GM23338 (cell line): ENCODE measurements at regions not wholly inside any gene's neighbourhood (a gene's known extent, or its start where the extent isn't known, plus 50 kb on each side); places are given as distances from the start of the nearest gene placed in this dataset.

ENCODE experiments used
- ATAC-seq: fragments of 200-7000 bp; cut with Tn5 transposase; 3 replicates; pipeline ENCODE4 v1.9.1; 2020
- DNase-seq: peaks from one replicate; pipeline ENCODE4 v3.0.0-alpha.2; 2015; ENCODE audit warnings: low spot score
- H2AFZ ChIP-seq: fragments of 200-600 bp; sonication (generic); 2 replicates; pipeline ENCODE4 v1.8.0; 2016; ENCODE audit warnings: antibody characterized with exemption, mild to moderate bottlenecking, moderate library complexity
- H3F3A ChIP-seq: fragments of 200-600 bp; sonication (generic); replicated peaks from 2 replicates; pipeline ENCODE4 v1.8.0; 2017; ENCODE audit warnings: antibody characterized with exemption, mixed run types, low read depth
- H3K27ac ChIP-seq: fragments of 200-600 bp; sonication (generic); 2 replicates; pipeline ENCODE4 v1.6.1; 2016; ENCODE audit warnings: low read depth
- H3K27me3 ChIP-seq: fragments of 200-600 bp; sonication (generic); 2 replicates; pipeline ENCODE4 v1.8.0; 2016; ENCODE audit warnings: mild to moderate bottlenecking, mixed run types, moderate library complexity; ENCODE audit not compliant: insufficient read depth
- H3K36me3 ChIP-seq: fragments of 200-600 bp; sonication (generic); 2 replicates; pipeline ENCODE4 v1.8.0; 2016; ENCODE audit warnings: mild to moderate bottlenecking; ENCODE audit not compliant: insufficient read depth
- H3K4me1 ChIP-seq: fragments of 200-600 bp; sonication (generic); 2 replicates; pipeline ENCODE4 v1.8.0; 2016; ENCODE audit warnings: mild to moderate bottlenecking, moderate library complexity; ENCODE audit not compliant: insufficient read depth
- H3K4me2 ChIP-seq: fragments of 200-600 bp; sonication (generic); 2 replicates; pipeline ENCODE4 v1.7.1; 2017; ENCODE audit warnings: mixed run types
- H3K4me3 ChIP-seq: fragments of 200-600 bp; sonication (generic); 2 replicates; pipeline ENCODE4 v1.6.1; 2016; ENCODE audit warnings: mixed run types
- H3K79me2 ChIP-seq: fragments of 200-600 bp; sonication (generic); replicated peaks from 2 replicates; pipeline ENCODE4 v1.8.0; 2017; ENCODE audit warnings: mild to moderate bottlenecking; ENCODE audit not compliant: insufficient read depth
- H3K9me2 ChIP-seq: fragments of 200-600 bp; sonication (generic); 2 replicates; pipeline ENCODE4 v1.8.0; 2017; ENCODE audit not compliant: insufficient read depth
- H4K20me1 ChIP-seq: fragments of 200-600 bp; sonication (generic); replicated peaks from 2 replicates; pipeline ENCODE4 v1.8.0; 2017; ENCODE audit warnings: mild to moderate bottlenecking; ENCODE audit not compliant: insufficient read depth
- H3K27ac Mint-ChIP-seq: 2 replicates; pipeline ENCODE4 v1.8.0; 2020; ENCODE audit warnings: inconsistent platforms, mild to moderate bottlenecking, moderate library complexity, mixed read lengths
- H3K27me3 Mint-ChIP-seq: 3 replicates; pipeline ENCODE4 v1.8.0; 2022; ENCODE audit warnings: low read depth, mild to moderate bottlenecking, moderate library complexity, mixed read lengths, inconsistent platforms; ENCODE audit not compliant: insufficient read depth, poor library complexity
- H3K36me3 Mint-ChIP-seq: 3 replicates; pipeline ENCODE4 v1.8.0; 2021; ENCODE audit warnings: low read depth, mild to moderate bottlenecking, inconsistent platforms, moderate library complexity, mixed read lengths
- H3K4me1 Mint-ChIP-seq: 3 replicates; pipeline ENCODE4 v1.8.0; 2020; ENCODE audit warnings: mild to moderate bottlenecking, inconsistent platforms, mixed read lengths
- H3K4me3 Mint-ChIP-seq: 3 replicates; pipeline ENCODE4 v1.8.0; 2021; ENCODE audit warnings: moderate library complexity, mild to moderate bottlenecking, inconsistent platforms, mixed read lengths
- H3K9me3 Mint-ChIP-seq: 3 replicates; pipeline ENCODE4 v1.8.0; 2020; ENCODE audit warnings: moderate library complexity, mild to moderate bottlenecking, inconsistent platforms, mixed read lengths
- CREB1 ChIP-seq: fragments of 250-450 bp; sonication (Bioruptor Pico); IDR thresholded peaks from 2 replicates; pipeline ENCODE4 v1.5.0; 2020; ENCODE audit warnings: low read depth, mild to moderate bottlenecking, moderate library complexity
- EZH2 ChIP-seq: fragments of 200-600 bp; sonication (generic); IDR thresholded peaks from one replicate; pipeline ENCODE4 v1.8.0; 2017; ENCODE audit warnings: antibody characterized with exemption, mild to moderate bottlenecking, low read depth; ENCODE audit not compliant: unreplicated experiment
- EZH2phosphoT487 ChIP-seq: fragments of 200-600 bp; sonication (generic); IDR thresholded peaks from one replicate; pipeline ENCODE4 v1.8.1; 2018; ENCODE audit warnings: antibody characterized with exemption; ENCODE audit not compliant: unreplicated experiment
- JUNB ChIP-seq: IDR thresholded peaks from one replicate; pipeline ENCODE4 v1.6.1; 2016; ENCODE audit warnings: antibody characterized with exemption; ENCODE audit not compliant: unreplicated experiment
- NANOG ChIP-seq: IDR thresholded peaks from 2 replicates; pipeline ENCODE4 v1.6.1; 2016; ENCODE audit warnings: antibody characterized with exemption, borderline replicate concordance
- POLR2AphosphoS5 ChIP-seq: IDR thresholded peaks from 2 replicates; pipeline ENCODE4 v1.6.1; 2016; ENCODE audit warnings: antibody characterized with exemption, low read depth
- ZNF114 ChIP-seq: fragments of 250-450 bp; sonication (Bioruptor Pico); IDR thresholded peaks from 2 replicates; pipeline ENCODE4 v1.5.0; 2020; ENCODE audit warnings: mild to moderate bottlenecking, moderate library complexity
- ZNF331 ChIP-seq: fragments of 250-450 bp; sonication (Bioruptor Pico); IDR thresholded peaks from 2 replicates; pipeline ENCODE4 v1.5.0; 2020; ENCODE audit warnings: low read depth, mild to moderate bottlenecking, moderate library complexity
- TF ChIP-seq, protein P1 (sequence below): IDR thresholded peaks from 2 replicates; pipeline ENCODE4 v1.6.1; 2016; ENCODE audit warnings: antibody characterized with exemption
- TF ChIP-seq, protein P2 (sequence below), 2 experiments: fragments of 200-600 bp in 1 of 2; sonication (generic) in 1 of 2; conservative IDR thresholded peaks; 2 replicates each; pipeline versions ENCODE4 v1.5.1 to v1.6.1; 2016 to 2017; ENCODE audit warnings: antibody characterized with exemption in 2 of 2, low read depth in 2 of 2, mild to moderate bottlenecking in 2 of 2, moderate library complexity in 1 of 2

DNA sequence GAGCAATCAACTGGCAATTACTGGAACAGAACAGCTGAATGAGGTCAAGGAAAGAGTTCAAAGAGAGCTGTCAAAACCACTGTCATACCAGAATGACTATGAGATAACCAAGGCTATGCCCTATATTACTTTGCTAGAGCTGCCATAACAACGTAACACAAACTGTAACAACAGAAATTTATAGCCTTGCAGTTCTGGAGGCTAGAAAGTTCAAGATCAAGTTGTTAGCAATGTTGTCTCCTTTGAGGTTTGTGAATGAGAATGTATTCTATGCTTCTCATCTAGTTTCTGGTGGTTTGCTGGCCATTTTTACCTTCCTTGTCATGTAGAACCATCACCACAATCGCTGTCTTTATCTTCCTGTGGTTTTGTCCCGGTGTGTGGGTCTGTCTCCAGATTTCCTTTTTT lies 1323.0 kb upstream of the GJE1 start:
- Histone ChIP-seq H3K4me2 (no peak overlapping the region), H3K4me1 (no peaks in the 10 kb centered on the region), H3F3A (no peaks in the 10 kb centered on the region), H3K36me3 (no peaks in the 10 kb centered on the region), H3K9me2 (peaks cover 5% of the 10 kb centered on the region; the same call in 1 of the 2 replicates), H3K4me3 (no peak overlapping the region), H3K27me3 (no peaks in the 10 kb centered on the region), H2AFZ (no peak overlapping the region), H3K27ac (no peak overlapping the region), H4K20me1 (no peaks in the 10 kb centered on the region), H3K79me2 (no peaks in the 10 kb centered on the region)
- Mint-ChIP-seq H3K27me3 (no peaks in the 10 kb centered on the region), H3K27ac (no peak overlapping the region), H3K9me3 (peaks cover 10% of the 10 kb centered on the region), H3K36me3 (peaks cover 4% of the 10 kb centered on the region; the same call in 2 of the 3 replicates), H3K4me3 (no peak overlapping the region), H3K4me1 (no peaks in the 10 kb centered on the region)
- ATAC-seq (no peak), DNase-seq (no peak)
- TF ChIP-seq, protein P1, sequence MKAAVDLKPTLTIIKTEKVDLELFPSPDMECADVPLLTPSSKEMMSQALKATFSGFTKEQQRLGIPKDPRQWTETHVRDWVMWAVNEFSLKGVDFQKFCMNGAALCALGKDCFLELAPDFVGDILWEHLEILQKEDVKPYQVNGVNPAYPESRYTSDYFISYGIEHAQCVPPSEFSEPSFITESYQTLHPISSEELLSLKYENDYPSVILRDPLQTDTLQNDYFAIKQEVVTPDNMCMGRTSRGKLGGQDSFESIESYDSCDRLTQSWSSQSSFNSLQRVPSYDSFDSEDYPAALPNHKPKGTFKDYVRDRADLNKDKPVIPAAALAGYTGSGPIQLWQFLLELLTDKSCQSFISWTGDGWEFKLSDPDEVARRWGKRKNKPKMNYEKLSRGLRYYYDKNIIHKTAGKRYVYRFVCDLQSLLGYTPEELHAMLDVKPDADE = no peak
- TF ChIP-seq, protein P2, sequence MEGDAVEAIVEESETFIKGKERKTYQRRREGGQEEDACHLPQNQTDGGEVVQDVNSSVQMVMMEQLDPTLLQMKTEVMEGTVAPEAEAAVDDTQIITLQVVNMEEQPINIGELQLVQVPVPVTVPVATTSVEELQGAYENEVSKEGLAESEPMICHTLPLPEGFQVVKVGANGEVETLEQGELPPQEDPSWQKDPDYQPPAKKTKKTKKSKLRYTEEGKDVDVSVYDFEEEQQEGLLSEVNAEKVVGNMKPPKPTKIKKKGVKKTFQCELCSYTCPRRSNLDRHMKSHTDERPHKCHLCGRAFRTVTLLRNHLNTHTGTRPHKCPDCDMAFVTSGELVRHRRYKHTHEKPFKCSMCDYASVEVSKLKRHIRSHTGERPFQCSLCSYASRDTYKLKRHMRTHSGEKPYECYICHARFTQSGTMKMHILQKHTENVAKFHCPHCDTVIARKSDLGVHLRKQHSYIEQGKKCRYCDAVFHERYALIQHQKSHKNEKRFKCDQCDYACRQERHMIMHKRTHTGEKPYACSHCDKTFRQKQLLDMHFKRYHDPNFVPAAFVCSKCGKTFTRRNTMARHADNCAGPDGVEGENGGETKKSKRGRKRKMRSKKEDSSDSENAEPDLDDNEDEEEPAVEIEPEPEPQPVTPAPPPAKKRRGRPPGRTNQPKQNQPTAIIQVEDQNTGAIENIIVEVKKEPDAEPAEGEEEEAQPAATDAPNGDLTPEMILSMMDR (conservative IDR thresholded peaks at IDR 0.05; ENCODE audit: low read depth in 2 of 2) = no peak
- TF ChIP-seq ZNF114 (CRISPR knock-in tag) (no peak), EZH2phosphoT487 (no peak), CREB1 (CRISPR knock-in tag) (no peak), ZNF331 (CRISPR knock-in tag) (no peak), JUNB (no peak)

DNA sequence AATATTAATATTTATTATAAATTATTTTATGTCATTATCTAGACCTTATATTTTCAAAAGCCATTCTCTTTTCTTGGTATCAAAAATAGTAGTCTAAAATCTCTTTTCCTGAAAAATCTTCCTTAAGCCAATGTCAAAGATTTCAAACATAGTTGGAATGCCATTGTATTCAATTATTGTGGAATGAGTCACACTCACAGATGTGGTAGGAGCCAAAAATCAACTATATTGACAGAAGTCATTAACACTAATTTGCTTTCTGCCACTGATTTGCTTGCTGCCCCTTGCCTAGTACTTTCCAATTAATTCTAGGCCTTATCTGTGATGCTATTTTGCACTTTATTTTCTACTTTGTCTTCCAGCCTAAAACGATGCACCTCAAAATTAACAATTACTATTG lies 1326.3 kb upstream of the GJE1 start:
- H3K4me2 ChIP-seq = no peak overlapping the region
- Mint-ChIP-seq H3K4me3 (no peak overlapping the region), H3K36me3 (peaks cover 4% of the 10 kb centered on the region; the same call in 1 of the 3 replicates), H3K9me3 (peaks cover 3% of the 10 kb centered on the region; the same call in 2 of the 3 replicates), H3K4me1 (no peaks in the 10 kb centered on the region), H3K27ac (no peak overlapping the region), H3K27me3 (no peaks in the 10 kb centered on the region)
- H3K36me3 ChIP-seq = no peaks in the 10 kb centered on the region
- no peak overlapping the region for H3K27ac ChIP-seq
- H3K4me1 ChIP-seq = no peaks in the 10 kb centered on the region
- H4K20me1 ChIP-seq = no peaks in the 10 kb centered on the region
- no peak overlapping the region for H3K4me3 ChIP-seq
- H3K79me2 ChIP-seq = no peaks in the 10 kb centered on the region
- DNase-seq (no peak), ATAC-seq (no peak)
- H3K27me3 ChIP-seq = no peaks in the 10 kb centered on the region
- no peak overlapping the region for H2AFZ ChIP-seq
- peaks cover 5% of the 10 kb centered on the region; the same call in 1 of the 2 replicates for H3K9me2 ChIP-seq
- H3F3A ChIP-seq = no peaks in the 10 kb centered on the region
- no peak for TF ChIP-seq POLR2AphosphoS5
- TF ChIP-seq EZH2 = no peak
- no peak for TF ChIP-seq CREB1 (CRISPR knock-in tag)
- TF ChIP-seq, protein P2 (conservative IDR thresholded peaks at IDR 0.05; ENCODE audit: low read depth in 2 of 2) = no peak
- TF ChIP-seq NANOG = no peak
- TF ChIP-seq ZNF114 (CRISPR knock-in tag) = no peak
- no peak for TF ChIP-seq JUNB
- no peak for TF ChIP-seq ZNF331 (CRISPR knock-in tag)
- TF ChIP-seq, protein P1 = no peak
